ENCODE measurements at regions not wholly inside any gene's neighbourhood (a gene's known extent, or its start where the extent isn't known, plus 50 kb on each side); places are given as distances from the start of the nearest gene placed in this dataset.

- Histone ChIP-seq H3K9me1 (replicated peaks; ENCODE audit: control insufficient read depth, extremely low read depth, insufficient read depth, low read length) (no peaks in the 10 kb centered on the region), H3K27me3 (ENCODE audit: control insufficient read depth in 2 of 2, insufficient read depth in 2 of 2, low read length in 2 of 2) (no peaks in the 10 kb centered on the region), H3K36me3 (ENCODE audit: control insufficient read depth in 2 of 2, extremely low read depth in 1 of 2, insufficient read depth in 2 of 2, low read length in 2 of 2) (no peaks in the 10 kb centered on the region), H3K79me2 (ENCODE audit: control insufficient read depth, insufficient read depth, low read length) (no peaks in the 10 kb centered on the region), H3K4me2 (ENCODE audit: insufficient read depth, low read length) (no peak overlapping the region), H3K27ac (ENCODE audit: insufficient read depth, low read depth, low read length) (no peak overlapping the region), H3K9me3 (replicated peaks; ENCODE audit: control insufficient read depth, insufficient read depth, low read length) (peaks cover 9% of the 10 kb centered on the region), H3K9ac (replicated peaks; ENCODE audit: extremely low read depth, insufficient read depth, low read length) (no peak overlapping the region), H2AFZ (ENCODE audit: low read depth, low read length) (no peak overlapping the region), H4K20me1 (replicated peaks; ENCODE audit: control insufficient read depth, extremely low read depth, insufficient read depth, low read length) (no peaks in the 10 kb centered on the region), H3K4me1 (ENCODE audit: control insufficient read depth, extremely low read depth, insufficient read depth, low read length) (no peaks in the 10 kb centered on the region), H3K4me3 (replicated peaks in 1 of 3; ENCODE audit: insufficient read depth in 1 of 3, low read depth in 1 of 3, low read length in 3 of 3) (no peak overlapping the region)
- no peak for FAIRE-seq
- no peak for DNase-seq (ENCODE audit: low read depth, low spot score)
- BruUV-seq (replicated peaks) = no TSS peak
- no peak for TF ChIP-seq JUN (IDR thresholded peaks at IDR 0.05; ENCODE audit: borderline replicate concordance, insufficient read depth, insufficient read length, low read depth)
- no peak for TF ChIP-seq EZH2 (IDR thresholded peaks at IDR 0.05; ENCODE audit: borderline replicate concordance, low read depth, low read length, severe bottlenecking)
- no peak for TF ChIP-seq MYC (IDR thresholded peaks at IDR 0.05; ENCODE audit: low read depth, low read length)
- TF ChIP-seq GATA2 (IDR thresholded peaks at IDR 0.05; ENCODE audit: insufficient read depth, insufficient read length, low read depth, low read length) = no peak
- no peak for TF ChIP-seq POLR2AphosphoS5 (IDR thresholded peaks at IDR 0.05; ENCODE audit: insufficient read depth, low read depth, low read length)
- no peak for TF ChIP-seq POLR2A (IDR thresholded peaks at IDR 0.05; ENCODE audit: low read depth, low read length)
- TF ChIP-seq MAX (IDR thresholded peaks at IDR 0.05; ENCODE audit: insufficient read depth, insufficient read length) = no peak
- no peak for TF ChIP-seq CTCF (IDR thresholded peaks at IDR 0.05; ENCODE audit: extremely low read depth in 1 of 2, insufficient read depth in 1 of 2, low read depth in 1 of 2, low read length in 2 of 2)
- no peak for TF ChIP-seq FOS (IDR thresholded peaks at IDR 0.05; ENCODE audit: borderline replicate concordance, insufficient read depth, low read length)
- dilution Hi-C loops (cut with MboI; ENCODE audit: extremely low pct_ligation_motif_present, low sequenced_read_pairs) = no loop called here
- CTCF ChIA-PET = no interaction called here
- intact Hi-C loops (cut with micrococcal nuclease) = no loop called here
- POLR2A ChIA-PET = no interaction called here
Measured at GRCh38 chr5:8059337-8059736, 190.4 kb downstream of the MTRR start.

Measured in endothelial cell of umbilical vein (primary cell).